GM18909 (cell line): ENCODE measurements at regions not wholly inside any gene's neighbourhood (a gene's known extent, or its start where the extent isn't known, plus 50 kb on each side); places are given as distances from the start of the nearest gene placed in this dataset.
A peak's percentile ranks its signal among the peaks of the same experiment; 100 is the strongest.

Experiments
- ATAC-seq: cut with Tn5 transposase; IDR thresholded peaks from one replicate; pipeline ENCODE4 v1.9.1; 2021; ENCODE audit warnings: mild to moderate bottlenecking; ENCODE audit not compliant: unreplicated experiment, poor library complexity

- no peak for ATAC-seq
Observed at GRCh38 chr14:76974365-76974764, 54.1 kb downstream of the IRF2BPL start.

GRCh38 chr14:76971549-76971948 lies 57.0 kb downstream of the IRF2BPL start:
- no peak for ATAC-seq

GRCh38 chr14:76968621-76969063 lies 59.9 kb downstream of the IRF2BPL start:
- ATAC-seq = no peak

GRCh38 chr14:76967788-76968187 lies 60.7 kb downstream of the IRF2BPL start:
- no peak for ATAC-seq

GRCh38 chr14:76965232-76965631 lies 63.3 kb downstream of the IRF2BPL start:
- ATAC-seq = no peak

GRCh38 chr14:76964695-76965094 lies 63.8 kb downstream of the IRF2BPL start:
- no peak for ATAC-seq

GRCh38 chr14:76963372-76963771 lies 65.1 kb downstream of the IRF2BPL start:
- ATAC-seq = no peak

- ATAC-seq = no peak
Observed at GRCh38 chr14:76962303-76962660, 66.2 kb downstream of the IRF2BPL start.

GRCh38 chr14:76961631-76962302 lies 66.7 kb downstream of the IRF2BPL start:
- ATAC-seq = peak; percentile 80

- ATAC-seq = peak; percentile 36
Observed at GRCh38 chr14:76958980-76959710, 69.4 kb downstream of the IRF2BPL start.

- ATAC-seq = no peak
Observed at GRCh38 chr14:76958020-76958979, 70.2 kb downstream of the IRF2BPL start.

- ATAC-seq = no peak
Observed at GRCh38 chr14:76957224-76957891, 71.2 kb downstream of the IRF2BPL start.

- peak; percentile 51 for ATAC-seq
Observed at GRCh38 chr14:76956316-76957090, 72.0 kb downstream of the IRF2BPL start.

- peak; percentile 33 for ATAC-seq
Observed at GRCh38 chr14:76955575-76956315, 72.8 kb downstream of the IRF2BPL start.

- no peak for ATAC-seq
Observed at GRCh38 chr14:76954394-76955190, 73.9 kb downstream of the IRF2BPL start.

GRCh38 chr14:76953311-76953945 lies 75.1 kb downstream of the IRF2BPL start:
- no peak for ATAC-seq

GRCh38 chr14:76951166-76951565 lies 77.3 kb downstream of the IRF2BPL start:
- no peak for ATAC-seq
